COLO829 (cell line): ENCODE measurements at regions not wholly inside any gene's neighbourhood (a gene's known extent, or its start where the extent isn't known, plus 50 kb on each side); places are given as distances from the start of the nearest gene placed in this dataset.

ENCODE experiments used
- DNase-seq: peaks from one replicate; pipeline ENCODE4 v3.0.0; 2012; ENCODE audit warnings: low spot score

DNA sequence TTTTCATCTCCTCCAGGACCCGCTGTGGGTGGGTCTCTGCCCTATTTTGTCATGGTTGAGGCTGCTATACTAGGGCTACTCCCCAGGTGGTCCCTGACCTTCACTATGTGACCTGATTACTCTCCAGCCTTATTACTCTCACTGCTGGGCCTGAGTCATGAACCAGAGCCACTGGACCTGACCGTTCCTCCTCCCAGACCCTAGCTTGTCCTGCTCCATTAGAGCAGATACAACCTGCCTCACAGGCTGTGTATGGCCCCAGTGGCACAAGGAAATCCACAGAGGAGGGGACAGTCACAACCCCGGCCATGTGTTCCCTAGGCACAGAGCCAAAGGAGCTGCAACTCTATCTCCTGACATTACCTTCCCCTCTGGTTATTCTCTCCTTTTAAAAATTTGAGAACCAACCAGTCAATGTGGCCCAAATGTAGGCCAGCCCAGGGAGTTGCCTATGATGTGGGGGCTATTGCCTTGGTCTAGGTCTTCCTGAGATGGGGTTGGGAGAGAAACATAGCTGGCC lies 96.0 kb upstream of the FSTL4 start:
- no peak for DNase-seq

- DNase-seq: no peak
These were observed 95.3 kb upstream of the FSTL4 start for GRCh38 chr5:133707629-133708028.

DNA sequence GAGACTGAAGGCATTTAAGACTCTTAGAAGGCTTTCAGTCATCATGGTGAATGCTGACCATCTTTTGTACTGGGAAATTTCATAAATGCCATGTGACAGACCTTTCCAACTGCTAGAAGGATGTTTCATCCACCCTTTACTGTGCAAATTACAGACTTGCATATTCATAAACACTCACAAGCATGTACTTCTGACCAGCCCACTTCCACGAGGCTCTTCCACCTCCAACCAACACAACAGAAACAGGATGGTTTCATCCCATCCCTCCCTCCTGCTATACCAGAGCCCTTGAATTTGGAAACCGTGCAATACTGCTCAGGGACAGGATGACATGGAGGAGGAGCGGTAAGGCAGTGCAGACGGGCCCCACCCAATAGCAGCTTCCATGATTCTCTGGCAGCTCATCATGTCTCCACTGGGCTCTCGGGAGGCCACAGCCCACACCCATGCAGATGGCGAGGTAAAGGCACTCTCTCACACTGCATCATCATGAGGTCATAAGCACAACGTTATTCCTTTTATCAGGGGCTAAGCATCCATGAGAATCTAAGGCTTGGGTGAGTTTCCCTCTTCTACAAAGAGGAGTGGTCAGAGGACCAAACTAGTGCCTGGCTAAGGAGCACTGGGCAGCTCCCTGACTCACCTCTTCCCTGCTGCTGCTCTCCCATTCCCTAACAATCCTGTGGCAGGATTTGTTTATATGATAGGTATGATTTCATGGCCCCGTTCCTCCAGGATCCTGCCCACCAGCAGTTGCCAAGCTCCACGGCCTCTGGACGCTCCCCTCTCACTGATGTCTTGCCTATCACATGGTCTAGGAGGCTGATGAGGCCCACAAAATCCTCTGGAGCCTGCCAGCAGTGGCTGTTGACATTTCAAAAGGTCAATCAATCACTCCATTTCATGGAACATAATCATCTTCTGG lies 94.4 kb upstream of the FSTL4 start:
- DNase-seq: no peak

DNA sequence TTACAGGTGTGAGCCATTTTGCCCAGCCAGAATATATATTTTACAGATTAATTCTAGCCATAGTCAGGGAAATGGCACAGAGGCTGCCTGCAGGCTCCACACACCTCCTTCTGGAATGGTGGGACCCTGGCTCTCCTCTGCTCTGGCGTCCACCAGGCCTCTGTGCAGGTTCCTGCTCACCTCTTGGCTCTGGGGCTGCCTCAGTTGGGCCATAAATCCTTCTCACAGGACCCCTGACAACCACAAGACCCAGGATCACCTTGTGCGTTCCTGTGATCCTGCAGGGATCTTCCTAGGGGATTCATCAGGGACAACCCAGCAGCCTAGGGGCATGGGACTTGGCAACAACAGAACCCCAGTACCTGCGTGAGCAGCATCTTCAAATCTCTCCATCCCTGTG lies 93.0 kb upstream of the FSTL4 start:
- no peak for DNase-seq

DNA sequence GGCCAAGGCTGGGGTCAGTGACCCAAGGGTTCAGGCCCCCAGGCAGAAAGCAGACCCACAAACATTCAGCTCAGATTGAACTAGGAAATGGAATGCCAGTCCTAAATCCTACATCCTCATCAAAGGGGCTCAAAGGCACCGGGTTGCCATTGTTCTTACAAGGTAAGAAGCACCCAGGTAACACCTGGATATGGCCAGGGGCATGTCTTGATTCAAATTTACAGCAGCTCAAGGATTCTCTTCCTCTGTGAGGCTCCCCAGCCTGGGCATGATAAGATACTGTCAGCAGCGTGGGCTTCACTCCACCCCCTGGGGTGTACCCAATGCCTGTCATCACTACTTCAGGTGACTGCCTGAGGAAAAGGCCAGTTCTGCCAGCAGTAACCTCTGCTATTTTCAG lies 92.1 kb upstream of the FSTL4 start:
- no peak for DNase-seq

- DNase-seq: no peak
These were observed 91.6 kb upstream of the FSTL4 start for GRCh38 chr5:133703935-133704334.

DNA sequence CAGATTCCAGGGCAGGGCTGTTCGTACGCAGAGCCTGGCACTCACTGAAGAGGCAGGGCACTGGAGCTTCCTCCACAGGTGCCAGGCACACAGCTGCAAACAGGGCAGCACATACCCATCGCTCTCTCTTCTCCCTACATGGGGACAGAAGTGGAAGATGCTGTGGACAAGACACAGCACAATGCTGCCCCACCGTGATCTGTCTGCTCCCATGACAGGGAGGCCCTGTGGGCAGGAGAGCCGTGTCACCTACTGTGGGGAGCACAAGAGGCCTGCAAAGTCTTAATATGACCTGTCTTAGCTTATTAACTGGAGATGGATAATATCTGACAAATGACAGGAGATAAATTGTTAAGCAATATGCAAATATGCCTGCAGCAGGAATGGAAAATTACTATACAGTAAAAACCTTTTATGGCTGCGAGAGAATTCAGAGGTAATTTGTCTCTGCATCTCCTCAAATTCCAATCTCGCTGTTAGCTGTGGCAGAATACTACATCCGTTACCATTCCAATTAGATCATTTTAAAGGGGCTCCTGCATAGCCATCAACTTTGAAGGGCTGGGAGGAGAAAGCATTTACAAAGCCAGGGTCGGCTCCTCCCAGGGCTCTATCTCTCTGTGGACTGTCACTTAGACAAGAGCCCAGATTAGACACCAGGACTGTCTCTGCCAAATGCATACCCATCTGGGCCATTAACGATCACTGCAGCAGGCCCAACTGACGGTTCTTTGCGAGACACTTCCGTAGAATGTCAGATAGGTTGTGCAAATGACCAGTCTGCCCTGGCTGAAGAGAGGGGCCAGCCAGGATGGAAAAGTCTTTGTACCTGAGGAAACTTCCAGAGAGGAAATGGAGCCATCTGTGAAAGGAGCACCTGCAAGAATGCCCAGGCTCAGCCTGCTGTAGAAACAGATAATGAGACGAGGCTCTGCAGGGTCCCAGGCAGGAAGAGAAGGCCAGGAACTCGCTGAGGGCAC lies 90.7 kb upstream of the FSTL4 start:
- no peak for DNase-seq

DNA sequence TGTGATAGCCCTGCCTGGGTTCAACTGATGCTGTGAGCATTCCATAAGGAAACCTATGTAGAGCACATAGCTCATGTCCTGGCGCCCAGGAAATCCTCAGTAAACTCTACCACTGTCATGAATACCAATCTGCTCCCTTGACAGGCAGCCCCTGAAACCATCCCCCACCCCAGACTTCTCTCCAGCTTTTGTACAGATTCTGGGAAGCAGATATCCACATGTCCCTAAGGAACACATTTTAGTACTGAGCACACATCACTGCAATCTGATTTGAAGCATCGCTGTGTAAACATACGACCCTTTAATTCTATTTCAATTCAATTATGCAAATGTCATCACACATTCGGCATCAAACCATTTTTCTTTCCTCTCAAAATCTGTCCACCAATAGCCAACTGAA lies 89.5 kb upstream of the FSTL4 start:
- DNase-seq: no peak

DNA sequence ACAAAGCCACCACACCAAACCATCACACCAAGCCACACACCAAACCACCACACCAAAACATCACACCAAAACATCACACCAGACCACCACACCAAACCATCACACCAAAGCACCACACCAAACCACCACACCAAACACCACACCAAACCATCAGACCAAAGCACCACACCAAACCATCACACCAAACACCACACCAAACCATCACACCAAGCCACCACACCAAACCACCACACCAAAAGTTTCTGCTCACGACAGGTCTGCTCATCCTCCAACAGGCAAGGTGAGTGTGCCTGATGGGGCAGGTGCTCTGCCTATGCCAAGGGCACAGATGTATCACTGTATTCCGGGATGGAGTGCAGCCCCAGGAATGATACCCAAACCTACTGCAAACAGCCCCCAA lies 87.9 kb upstream of the FSTL4 start:
- no peak for DNase-seq

DNA sequence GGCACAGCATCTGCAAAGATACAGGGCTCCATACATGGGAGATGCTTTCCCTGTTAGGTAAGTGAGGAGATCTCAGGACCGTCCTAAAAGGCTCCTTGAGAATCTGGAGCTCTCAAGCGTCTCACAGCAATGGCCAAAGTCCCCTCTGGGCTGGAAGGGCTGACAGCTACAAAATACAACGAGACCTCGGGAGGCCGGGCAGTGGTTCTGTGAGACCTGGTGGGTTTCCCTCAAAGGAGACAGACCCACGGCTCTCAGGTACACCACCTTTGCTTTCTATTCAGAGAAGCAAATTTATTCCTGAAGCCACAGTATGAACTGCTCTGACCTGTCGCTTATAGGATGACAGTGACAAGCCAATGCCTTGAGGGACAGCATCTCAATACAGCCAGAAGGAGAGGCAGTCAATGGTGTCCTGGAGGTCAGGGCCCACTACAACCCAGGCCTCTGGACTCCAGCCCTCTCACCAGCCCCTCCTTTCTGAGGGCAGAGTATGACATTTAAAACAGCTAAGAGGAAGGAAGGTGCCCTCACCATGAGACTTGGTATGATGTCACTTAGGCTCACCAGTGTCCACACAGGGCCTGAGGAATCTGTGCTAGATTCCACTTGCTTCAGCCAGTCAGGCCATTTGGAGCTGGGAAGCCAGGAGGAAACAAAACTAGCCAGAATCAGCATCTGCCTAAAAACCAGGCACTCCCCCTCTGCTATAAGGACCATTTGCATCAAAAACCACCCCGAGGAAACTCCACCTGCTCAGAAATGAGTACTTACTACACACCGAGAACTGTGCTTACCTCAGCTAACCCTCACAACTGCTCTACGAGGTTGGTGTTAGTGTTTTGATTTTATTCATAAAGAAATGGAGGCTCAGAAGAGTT lies 86.5 kb upstream of the FSTL4 start:
- no peak for DNase-seq

DNA sequence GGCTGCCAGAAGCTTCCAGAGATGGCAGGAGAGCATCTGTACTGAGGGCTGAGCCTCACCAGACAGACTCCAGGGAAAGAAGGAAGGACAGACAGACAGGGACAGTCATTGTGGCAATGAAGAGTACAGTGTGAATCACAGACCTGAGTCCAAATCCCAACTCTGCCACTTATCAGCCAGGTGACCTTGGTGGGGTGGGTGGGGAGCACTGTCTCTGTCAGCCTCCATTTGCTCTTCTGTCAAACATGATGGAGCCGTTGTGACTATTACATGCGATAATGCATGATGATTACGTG lies 85.9 kb upstream of the FSTL4 start:
- DNase-seq: no peak

DNA sequence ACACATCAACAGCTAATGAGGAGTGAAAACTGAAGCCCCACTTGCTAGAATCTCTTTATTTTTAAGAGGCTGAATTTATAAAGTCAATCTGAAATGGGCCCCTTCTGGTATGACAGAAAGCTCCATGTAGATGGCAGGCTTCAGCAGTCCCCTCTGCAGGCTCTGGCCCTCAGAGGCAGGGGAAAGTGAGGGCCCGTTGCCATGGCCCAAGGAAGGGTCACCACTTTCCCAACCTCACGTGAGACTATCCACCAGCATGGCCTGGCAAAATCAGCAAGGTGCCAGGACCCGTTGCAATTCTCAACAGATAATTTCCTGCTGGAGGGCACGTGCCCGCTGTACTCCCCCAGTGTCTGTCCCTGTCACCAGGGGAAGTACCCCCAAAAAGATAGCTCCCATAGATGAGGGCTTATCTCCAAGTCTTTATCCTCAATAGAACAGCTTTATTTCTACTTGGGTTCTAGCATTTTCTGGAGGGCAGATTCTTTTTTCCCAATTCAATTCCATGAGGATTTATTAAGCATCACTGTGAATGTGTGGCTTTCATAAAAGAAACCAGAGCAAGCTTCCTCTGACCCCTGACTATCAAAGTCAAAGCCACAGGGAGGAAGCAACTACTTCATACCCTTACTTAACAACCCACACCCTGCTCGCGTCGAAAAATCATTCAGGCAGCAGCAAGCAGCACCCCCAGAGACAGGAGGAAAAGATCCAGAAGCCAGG lies 85.4 kb upstream of the FSTL4 start:
- DNase-seq: no peak

GRCh38 chr5:133696782-133697507 lies 84.6 kb upstream of the FSTL4 start:
- DNase-seq: no peak

DNA sequence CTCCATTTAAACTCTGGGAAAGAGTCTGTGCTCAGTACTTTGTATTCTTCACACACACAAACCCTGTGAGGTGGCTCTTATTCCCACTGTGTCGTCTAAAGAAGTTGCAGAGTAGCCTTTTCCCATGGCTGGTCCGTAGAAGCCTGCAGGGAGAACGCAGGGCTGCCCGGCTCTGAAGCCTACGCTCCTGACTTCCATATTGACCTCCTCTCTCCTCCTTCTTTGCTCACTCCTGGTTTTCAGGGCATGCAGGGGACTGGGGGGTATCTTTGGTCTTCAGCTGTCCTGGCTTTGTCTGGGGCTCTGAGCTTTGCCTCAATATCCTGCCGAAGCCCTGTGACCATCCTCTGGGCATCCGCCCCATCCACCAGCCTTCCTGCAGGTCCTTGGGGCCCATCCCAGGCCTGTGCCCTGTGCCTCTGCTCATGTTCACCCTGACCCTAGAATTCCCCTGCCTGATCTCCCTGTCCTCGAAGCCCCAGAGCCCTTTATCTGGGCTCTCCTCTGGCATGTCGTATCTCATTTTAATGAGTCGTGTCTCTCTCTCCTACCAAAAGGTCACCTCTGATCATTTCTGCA lies 83.8 kb upstream of the FSTL4 start:
- DNase-seq: no peak

DNA sequence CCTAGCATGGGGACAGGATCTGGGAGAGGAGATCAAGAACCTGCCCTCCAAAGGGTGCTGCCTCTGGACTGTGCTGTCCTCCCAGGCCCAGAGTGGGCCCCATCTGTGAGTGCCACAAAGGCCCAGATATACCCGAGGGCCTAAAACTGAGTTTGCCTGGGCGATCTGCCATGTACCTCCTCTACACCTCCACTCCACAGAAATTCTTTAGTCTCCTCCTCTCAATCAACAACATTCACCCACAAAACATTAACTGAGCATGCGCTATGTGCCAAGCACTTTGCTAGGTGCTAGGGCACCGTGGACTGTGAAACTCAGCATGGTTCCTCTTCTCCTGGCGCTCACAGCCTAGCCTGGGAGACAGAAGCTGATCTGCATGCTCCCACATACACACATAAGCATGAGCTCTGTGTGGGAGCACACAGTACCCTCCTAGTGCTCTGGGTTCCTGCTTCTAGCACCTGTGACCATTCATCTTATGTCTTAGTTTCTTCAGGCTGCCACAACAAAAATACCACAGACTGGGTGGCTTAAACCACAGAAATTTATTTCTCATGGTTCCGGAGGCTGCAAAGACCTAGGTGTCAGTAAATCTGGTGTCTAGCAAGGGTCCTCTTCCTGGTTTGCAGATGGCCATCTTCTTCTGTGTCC lies 82.0 kb upstream of the FSTL4 start:
- no peak for DNase-seq

DNA sequence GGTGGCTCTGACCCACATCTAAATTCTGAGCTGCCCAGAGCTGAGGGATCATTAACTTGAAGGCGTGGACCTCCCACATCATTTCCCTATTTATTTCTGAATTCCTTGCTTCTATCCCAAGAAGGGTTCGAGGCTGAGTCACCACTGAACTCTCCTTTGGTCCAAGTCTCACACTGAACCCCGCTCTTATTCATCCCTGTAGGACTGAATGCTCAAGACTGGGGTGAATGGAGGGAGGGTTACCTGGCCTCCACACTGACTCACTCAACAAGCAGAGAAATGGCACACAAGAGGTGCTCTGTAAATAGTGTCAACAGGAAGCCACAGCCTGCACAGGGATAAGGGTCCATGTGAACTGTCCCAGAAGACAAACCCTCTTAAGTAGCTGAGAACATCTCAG lies 79.1 kb upstream of the FSTL4 start:
- DNase-seq: no peak

GRCh38 chr5:133690746-133691145 lies 78.4 kb upstream of the FSTL4 start:
- DNase-seq: no peak

GRCh38 chr5:133688391-133688790 lies 76.0 kb upstream of the FSTL4 start:
- DNase-seq: no peak

DNA sequence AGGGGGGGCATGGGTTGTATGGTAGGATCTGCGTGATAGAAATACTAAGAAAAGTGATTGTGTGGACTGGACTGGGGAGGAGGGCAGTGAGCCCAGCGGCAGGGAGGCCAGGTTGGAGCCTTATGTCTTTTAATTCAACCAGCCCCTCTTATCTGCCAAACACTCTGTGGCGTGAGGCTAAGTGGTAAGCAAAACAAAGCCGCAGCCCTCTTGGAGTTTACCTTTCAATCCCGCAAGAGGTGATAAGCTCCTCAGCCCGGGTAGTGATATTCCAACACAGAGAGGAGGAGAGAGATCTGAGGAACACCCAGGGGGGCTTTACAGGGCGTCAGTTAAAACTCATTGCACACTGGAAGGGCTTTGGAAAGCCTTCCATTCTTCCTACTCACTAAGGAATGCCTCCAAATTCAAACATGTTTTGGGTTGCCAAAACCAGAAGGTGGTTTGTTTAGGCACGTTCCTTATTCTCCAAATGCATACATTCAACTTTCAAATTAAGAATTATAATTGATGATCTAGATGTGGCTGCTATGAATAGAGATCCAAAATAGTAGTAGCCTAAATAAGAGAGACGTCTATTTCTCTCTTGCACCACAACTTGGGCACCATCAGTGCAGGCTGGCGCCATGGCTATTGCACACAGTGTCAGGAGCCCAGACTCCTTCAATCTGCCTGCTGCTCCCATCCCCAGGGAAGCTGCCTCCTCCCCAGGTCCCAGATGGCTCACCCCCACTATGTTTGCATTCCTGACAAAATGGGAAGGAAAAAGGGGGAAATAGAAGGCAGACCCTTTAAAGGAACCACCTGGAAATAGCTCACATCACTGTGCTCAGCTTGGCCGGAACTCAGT lies 75.1 kb upstream of the FSTL4 start:
- DNase-seq: no peak
